ENCODE measurements at regions not wholly inside any gene's neighbourhood (a gene's known extent, or its start where the extent isn't known, plus 50 kb on each side); places are given as distances from the start of the nearest gene placed in this dataset.

DNA sequence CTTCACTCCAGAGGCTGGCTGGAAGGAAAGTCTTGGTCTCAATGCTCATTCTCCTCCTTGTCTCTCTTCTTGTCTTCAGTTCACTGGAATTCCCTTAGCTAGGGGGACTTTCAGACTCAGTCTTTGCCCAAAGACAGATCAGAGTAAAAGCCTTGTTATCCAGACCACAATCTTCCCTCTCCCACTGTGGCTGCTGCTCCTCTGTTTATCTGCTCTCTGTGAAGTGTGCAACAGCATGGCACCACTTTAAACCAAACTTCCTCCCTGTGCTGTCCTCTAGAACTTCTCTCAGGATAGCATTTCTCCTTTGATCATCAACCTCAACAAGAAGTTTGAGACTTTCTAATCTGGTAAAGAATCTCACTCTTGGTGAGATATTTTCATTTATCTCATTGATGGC, 530.1 kb upstream of the SLIT2 start:
- TF ChIP-seq, protein P1, sequence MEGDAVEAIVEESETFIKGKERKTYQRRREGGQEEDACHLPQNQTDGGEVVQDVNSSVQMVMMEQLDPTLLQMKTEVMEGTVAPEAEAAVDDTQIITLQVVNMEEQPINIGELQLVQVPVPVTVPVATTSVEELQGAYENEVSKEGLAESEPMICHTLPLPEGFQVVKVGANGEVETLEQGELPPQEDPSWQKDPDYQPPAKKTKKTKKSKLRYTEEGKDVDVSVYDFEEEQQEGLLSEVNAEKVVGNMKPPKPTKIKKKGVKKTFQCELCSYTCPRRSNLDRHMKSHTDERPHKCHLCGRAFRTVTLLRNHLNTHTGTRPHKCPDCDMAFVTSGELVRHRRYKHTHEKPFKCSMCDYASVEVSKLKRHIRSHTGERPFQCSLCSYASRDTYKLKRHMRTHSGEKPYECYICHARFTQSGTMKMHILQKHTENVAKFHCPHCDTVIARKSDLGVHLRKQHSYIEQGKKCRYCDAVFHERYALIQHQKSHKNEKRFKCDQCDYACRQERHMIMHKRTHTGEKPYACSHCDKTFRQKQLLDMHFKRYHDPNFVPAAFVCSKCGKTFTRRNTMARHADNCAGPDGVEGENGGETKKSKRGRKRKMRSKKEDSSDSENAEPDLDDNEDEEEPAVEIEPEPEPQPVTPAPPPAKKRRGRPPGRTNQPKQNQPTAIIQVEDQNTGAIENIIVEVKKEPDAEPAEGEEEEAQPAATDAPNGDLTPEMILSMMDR (IDR thresholded peaks at IDR 0.05), result no peak
- TF ChIP-seq POLR2AphosphoS5 (IDR thresholded peaks at IDR 0.05; ENCODE audit: low read depth, low read length), result no peak
- TF ChIP-seq, protein P2, sequence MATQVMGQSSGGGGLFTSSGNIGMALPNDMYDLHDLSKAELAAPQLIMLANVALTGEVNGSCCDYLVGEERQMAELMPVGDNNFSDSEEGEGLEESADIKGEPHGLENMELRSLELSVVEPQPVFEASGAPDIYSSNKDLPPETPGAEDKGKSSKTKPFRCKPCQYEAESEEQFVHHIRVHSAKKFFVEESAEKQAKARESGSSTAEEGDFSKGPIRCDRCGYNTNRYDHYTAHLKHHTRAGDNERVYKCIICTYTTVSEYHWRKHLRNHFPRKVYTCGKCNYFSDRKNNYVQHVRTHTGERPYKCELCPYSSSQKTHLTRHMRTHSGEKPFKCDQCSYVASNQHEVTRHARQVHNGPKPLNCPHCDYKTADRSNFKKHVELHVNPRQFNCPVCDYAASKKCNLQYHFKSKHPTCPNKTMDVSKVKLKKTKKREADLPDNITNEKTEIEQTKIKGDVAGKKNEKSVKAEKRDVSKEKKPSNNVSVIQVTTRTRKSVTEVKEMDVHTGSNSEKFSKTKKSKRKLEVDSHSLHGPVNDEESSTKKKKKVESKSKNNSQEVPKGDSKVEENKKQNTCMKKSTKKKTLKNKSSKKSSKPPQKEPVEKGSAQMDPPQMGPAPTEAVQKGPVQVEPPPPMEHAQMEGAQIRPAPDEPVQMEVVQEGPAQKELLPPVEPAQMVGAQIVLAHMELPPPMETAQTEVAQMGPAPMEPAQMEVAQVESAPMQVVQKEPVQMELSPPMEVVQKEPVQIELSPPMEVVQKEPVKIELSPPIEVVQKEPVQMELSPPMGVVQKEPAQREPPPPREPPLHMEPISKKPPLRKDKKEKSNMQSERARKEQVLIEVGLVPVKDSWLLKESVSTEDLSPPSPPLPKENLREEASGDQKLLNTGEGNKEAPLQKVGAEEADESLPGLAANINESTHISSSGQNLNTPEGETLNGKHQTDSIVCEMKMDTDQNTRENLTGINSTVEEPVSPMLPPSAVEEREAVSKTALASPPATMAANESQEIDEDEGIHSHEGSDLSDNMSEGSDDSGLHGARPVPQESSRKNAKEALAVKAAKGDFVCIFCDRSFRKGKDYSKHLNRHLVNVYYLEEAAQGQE (IDR thresholded peaks at IDR 0.05; ENCODE audit: insufficient read depth in 1 of 2, low read depth in 2 of 2, low read length in 1 of 2), result no peak
- no peak for TF ChIP-seq SIN3A (IDR thresholded peaks at IDR 0.05; ENCODE audit: borderline replicate concordance, insufficient read depth, low read depth, low read length)
- TF ChIP-seq TCF7L2 (IDR thresholded peaks at IDR 0.05; ENCODE audit: low read depth, low read length), result no peak

All from Panc1 (cell line).